ENCODE measurements at regions not wholly inside any gene's neighbourhood (a gene's known extent, or its start where the extent isn't known, plus 50 kb on each side); places are given as distances from the start of the nearest gene placed in this dataset.
"Not testable (repeated sequence)": the region's sequence is repeated elsewhere in the genome, so short reads cannot be mapped to it uniquely, and the experiment has no call there.

DNA sequence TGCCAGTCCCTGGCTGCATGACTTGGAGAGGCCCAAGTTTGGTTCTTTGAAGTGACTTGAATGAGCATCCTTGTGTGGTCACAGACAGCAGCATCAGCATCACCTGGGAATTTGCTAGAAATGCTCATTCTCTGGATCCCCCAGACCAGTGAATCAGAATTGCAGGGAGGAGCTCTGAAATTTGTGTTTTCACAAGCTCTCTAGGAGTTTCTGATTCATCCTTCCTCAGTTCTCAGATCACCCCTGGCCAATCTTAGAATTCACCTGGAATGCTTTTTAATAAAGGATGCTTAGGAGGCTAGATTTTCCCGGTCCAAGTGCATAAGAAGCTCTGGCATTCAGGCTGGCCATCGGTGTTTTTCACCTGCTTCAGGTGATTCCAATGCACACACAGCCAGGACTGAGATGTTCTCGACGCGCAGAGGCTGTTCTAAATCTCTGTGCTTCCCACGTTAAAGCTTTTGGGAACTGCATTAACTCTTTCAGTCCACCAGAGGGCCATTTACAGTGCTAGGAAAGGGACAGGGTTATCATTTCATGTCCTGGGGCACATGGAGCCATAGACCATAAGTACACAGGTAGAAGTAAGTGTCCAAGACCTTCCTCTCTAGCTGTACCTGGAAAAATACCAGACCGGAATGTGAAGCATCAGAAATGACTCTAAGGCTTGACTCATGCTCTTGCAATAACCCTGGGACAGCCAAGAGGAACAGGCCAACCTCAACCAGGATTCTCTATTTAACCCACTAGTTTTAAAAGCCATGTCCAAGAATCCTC, 85.7 kb upstream of the XYLT1 start:
- ATAC-seq (ENCODE audit: low FRiP score), result no peak
- DNase-seq (ENCODE audit: low spot score), result no peak
- no peak for TF ChIP-seq CTCF (IDR thresholded peaks at IDR 0.05)

- ATAC-seq (ENCODE audit: low FRiP score), result no peak
- no peak for TF ChIP-seq CTCF (IDR thresholded peaks at IDR 0.05)
- DNase-seq (ENCODE audit: low spot score), result no peak
Measured at GRCh38 chr16:17555176-17555575, 84.4 kb upstream of the XYLT1 start.

DNA sequence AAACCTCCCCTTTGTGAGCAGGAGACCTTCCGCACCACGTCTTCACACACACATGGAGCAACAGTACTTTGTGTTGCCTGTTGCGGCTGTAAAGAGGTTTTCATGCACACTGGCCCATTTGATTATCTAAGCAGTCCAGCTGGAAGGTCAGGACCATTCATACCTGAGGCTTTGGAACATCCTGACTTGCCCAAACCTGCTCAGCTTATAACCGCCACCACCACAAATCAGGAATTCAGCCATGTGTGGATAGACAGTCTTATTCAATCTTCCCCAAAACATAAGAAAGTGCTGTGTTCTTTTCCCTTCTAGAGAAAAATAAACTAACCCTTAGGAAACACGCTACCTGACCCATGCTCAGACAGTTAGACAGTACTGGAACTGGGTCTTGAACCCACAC, 81.6 kb upstream of the XYLT1 start:
- no peak for DNase-seq (ENCODE audit: low spot score)
- TF ChIP-seq CTCF (IDR thresholded peaks at IDR 0.05), result no peak
- no peak for ATAC-seq (ENCODE audit: low FRiP score)

GRCh38 chr16:17551682-17552081, 80.9 kb upstream of the XYLT1 start:
- not testable (repeated sequence) for ATAC-seq (ENCODE audit: low FRiP score)

DNA sequence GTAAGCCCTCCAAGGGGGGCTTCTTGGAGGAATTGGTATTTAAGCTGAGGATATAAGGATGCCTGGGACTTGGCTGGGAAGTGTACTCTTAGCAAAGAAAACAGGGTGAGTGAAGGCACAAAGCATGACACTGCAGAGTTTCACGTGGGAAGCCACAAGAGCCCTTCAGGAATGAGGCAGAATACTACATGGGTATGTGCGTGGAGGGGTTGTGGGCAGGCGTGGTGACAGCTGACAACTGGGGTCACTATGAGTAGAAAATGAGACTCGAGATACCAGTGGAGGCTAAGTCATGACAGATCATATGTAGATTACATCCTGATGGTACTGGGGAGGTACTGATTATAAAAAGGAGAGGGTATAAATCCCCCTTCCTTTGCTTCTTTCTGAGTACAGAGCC, 78.1 kb upstream of the XYLT1 start:
- DNase-seq (ENCODE audit: low spot score) (no peak), ATAC-seq (ENCODE audit: low FRiP score) (no peak)
- TF ChIP-seq CTCF (IDR thresholded peaks at IDR 0.05), result no peak

More at GRCh38 chr16:17551682-17552081, 80.9 kb upstream of the XYLT1 start:
- DNase-seq (ENCODE audit: low spot score), result not testable (repeated sequence)

DNA sequence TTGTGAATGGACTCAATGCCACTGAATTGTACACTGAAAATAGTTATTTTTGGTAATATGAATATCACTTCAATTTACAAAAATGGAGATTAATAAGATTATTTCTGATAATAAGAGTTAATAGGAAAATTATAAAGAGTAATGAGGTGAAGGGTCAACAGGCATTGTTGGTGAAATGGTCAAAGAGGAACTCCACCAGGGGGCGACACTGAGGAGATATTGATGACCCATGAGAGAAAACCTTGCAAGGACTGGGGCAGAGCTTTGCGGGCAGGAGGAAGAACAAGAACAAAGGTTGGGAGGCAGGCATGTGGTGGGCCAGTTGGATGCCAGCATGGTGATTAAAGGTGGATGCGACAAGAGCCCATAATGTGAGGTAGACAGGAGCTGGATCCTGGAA, 74.0 kb upstream of the XYLT1 start:
- DNase-seq (ENCODE audit: low spot score) (no peak), ATAC-seq (ENCODE audit: low FRiP score) (no peak)
- TF ChIP-seq CTCF (IDR thresholded peaks at IDR 0.05), result no peak

DNA sequence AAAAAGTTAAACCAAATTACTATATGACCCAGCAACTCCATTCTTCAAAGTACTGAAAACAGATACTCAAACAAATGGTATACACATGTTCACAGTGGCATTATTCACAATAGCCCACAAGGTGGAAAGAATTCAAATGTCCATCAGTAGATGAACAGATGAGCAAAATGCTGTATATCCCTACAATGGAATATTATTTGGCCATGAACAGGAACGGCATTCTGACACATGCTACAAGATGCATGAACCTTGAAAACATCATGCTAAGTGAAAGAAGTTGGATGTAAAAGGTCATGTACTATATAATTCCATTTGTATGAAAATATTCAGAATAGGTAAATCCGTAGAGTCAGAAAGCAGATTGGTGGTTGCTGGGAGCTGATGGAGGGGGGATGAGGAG, 73.5 kb upstream of the XYLT1 start:
- ATAC-seq (ENCODE audit: low FRiP score) (no peak), DNase-seq (ENCODE audit: low spot score) (no peak)
- no peak for TF ChIP-seq CTCF (IDR thresholded peaks at IDR 0.05)
